IMR-90 (cell line): ENCODE measurements at regions not wholly inside any gene's neighbourhood (a gene's known extent, or its start where the extent isn't known, plus 50 kb on each side); places are given as distances from the start of the nearest gene placed in this dataset.

Source experiments
- NFE2L2 ChIP-seq: fragments of 150-350 bp; IDR thresholded peaks from 2 replicates; pipeline ENCODE4 v1.6.1; 2016; ENCODE audit warnings: low read depth, mild to moderate bottlenecking, low read length
- POLR2A ChIP-seq: IDR thresholded peaks from 2 replicates; pipeline ENCODE4 v1.6.1; 2012; ENCODE audit warnings: mild to moderate bottlenecking, low read depth, low read length
- SMC3 ChIP-seq: fragments of 150-350 bp; IDR thresholded peaks from 2 replicates; pipeline ENCODE4 v1.6.1; 2016; ENCODE audit warnings: low read depth, mild to moderate bottlenecking, antibody characterized with exemption, low read length, moderate library complexity
- TF ChIP-seq, protein P1 (sequence below): conservative IDR thresholded peaks from 2 replicates; pipeline ENCODE4 v1.5.1; 2012; ENCODE audit warnings: mild to moderate bottlenecking, low read depth, low read length, improper control_type of control experiment

DNA sequence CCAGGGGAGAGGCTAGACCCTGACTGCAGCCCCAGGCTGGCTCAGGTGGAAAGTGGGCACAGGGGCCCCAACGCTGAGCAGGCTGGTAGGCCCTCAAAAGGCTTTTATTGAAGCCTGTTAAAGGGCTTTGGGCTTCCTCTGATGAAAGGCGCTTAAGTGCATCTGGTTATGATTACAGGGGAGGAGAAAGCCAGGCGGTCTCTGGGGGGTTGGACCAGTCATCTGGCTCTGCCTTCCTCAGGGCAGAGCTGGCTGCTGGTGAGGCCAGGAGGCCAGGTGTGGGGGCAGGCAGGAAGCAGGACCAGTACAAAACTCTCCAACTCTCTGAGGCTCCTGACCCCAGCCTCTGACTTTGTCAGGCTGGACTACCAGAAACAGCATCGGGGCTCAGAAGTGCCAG, 68.8 kb upstream of the BCOR start:
- TF ChIP-seq, protein P1, sequence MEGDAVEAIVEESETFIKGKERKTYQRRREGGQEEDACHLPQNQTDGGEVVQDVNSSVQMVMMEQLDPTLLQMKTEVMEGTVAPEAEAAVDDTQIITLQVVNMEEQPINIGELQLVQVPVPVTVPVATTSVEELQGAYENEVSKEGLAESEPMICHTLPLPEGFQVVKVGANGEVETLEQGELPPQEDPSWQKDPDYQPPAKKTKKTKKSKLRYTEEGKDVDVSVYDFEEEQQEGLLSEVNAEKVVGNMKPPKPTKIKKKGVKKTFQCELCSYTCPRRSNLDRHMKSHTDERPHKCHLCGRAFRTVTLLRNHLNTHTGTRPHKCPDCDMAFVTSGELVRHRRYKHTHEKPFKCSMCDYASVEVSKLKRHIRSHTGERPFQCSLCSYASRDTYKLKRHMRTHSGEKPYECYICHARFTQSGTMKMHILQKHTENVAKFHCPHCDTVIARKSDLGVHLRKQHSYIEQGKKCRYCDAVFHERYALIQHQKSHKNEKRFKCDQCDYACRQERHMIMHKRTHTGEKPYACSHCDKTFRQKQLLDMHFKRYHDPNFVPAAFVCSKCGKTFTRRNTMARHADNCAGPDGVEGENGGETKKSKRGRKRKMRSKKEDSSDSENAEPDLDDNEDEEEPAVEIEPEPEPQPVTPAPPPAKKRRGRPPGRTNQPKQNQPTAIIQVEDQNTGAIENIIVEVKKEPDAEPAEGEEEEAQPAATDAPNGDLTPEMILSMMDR = no peak
- TF ChIP-seq SMC3 (no peak), NFE2L2 (no peak), POLR2A (no peak)
